SK-N-MC (cell line): ENCODE measurements at regions not wholly inside any gene's neighbourhood (a gene's known extent, or its start where the extent isn't known, plus 50 kb on each side); places are given as distances from the start of the nearest gene placed in this dataset.

Experiments used
- EZH2 ChIP-seq: fragments of 200-600 bp; sonication (generic); IDR thresholded peaks from one replicate; pipeline ENCODE4 v1.6.1; 2017; ENCODE audit warnings: antibody characterized with exemption
- FOXP2 ChIP-seq: optimal IDR thresholded peaks from 2 replicates; pipeline ENCODE3; 2011; ENCODE audit warnings: mild to moderate bottlenecking, moderate library complexity; ENCODE audit not compliant: insufficient read depth; ENCODE audit errors: extremely low read length, control extremely low read depth
- POLR2AphosphoS5 ChIP-seq: IDR thresholded peaks from 2 replicates; pipeline ENCODE4 v1.6.1; 2012; ENCODE audit warnings: mild to moderate bottlenecking, low read depth, low read length, borderline replicate concordance

DNA sequence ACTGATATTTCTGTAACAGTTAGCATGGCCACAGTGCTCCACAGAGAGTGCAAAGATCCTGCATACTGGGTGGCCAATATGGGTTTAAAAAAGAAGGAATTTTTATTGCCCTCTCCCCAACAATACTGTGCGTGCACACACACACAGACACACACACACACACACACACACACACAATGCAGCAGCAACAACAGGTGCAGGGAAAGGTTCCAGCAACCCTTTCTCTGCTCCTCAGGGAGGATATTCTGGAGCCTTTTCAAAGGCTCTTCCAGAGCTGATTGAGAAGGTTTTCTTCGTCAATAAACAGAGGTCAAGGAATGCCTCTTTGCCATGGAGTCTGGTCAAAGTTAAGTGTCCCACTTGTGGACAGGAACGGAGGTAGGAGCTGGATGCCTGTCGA is 84.8 kb upstream of the ZFP42 start:
- TF ChIP-seq EZH2, result no peak
- no peak for TF ChIP-seq POLR2AphosphoS5
- no peak for TF ChIP-seq FOXP2
